Nephron progenitor cell (in vitro differentiated cells): ENCODE measurements at regions not wholly inside any gene's neighbourhood (a gene's known extent, or its start where the extent isn't known, plus 50 kb on each side); places are given as distances from the start of the nearest gene placed in this dataset.
"Not testable (repeated sequence)": the region's sequence is repeated elsewhere in the genome, so short reads cannot be mapped to it uniquely, and the experiment has no call there.

Source experiments
- DNase-seq: peaks from one replicate; pipeline ENCODE4 v3.0.0; 2021
- H3K27ac Mint-ChIP-seq: 2 replicates; pipeline ENCODE4 v1.8.0; 2021; ENCODE audit warnings: mild to moderate bottlenecking, moderate library complexity, mixed read lengths
- H3K27me3 Mint-ChIP-seq: 2 replicates; pipeline ENCODE4 v1.8.0; 2021; ENCODE audit warnings: mild to moderate bottlenecking, low read depth, mixed read lengths; ENCODE audit not compliant: poor library complexity
- H3K36me3 Mint-ChIP-seq: 2 replicates; pipeline ENCODE4 v1.8.0; 2021; ENCODE audit warnings: low read depth, mixed read lengths
- H3K4me1 Mint-ChIP-seq: 2 replicates; pipeline ENCODE4 v1.8.0; 2021; ENCODE audit warnings: mixed read lengths
- H3K4me3 Mint-ChIP-seq: 2 replicates; pipeline ENCODE4 v1.8.0; 2021; ENCODE audit warnings: mild to moderate bottlenecking, moderate library complexity, mixed read lengths
- H3K9me3 Mint-ChIP-seq: 2 replicates; pipeline ENCODE4 v1.8.0; 2021; ENCODE audit warnings: mild to moderate bottlenecking, moderate library complexity, mixed read lengths
- TF ChIP-seq, protein P1 (sequence below): fragments of 200-600 bp; sonication (generic); IDR thresholded peaks from 2 replicates; pipeline ENCODE4 v1.5.0; 2021; ENCODE audit warnings: antibody characterized with exemption

DNA sequence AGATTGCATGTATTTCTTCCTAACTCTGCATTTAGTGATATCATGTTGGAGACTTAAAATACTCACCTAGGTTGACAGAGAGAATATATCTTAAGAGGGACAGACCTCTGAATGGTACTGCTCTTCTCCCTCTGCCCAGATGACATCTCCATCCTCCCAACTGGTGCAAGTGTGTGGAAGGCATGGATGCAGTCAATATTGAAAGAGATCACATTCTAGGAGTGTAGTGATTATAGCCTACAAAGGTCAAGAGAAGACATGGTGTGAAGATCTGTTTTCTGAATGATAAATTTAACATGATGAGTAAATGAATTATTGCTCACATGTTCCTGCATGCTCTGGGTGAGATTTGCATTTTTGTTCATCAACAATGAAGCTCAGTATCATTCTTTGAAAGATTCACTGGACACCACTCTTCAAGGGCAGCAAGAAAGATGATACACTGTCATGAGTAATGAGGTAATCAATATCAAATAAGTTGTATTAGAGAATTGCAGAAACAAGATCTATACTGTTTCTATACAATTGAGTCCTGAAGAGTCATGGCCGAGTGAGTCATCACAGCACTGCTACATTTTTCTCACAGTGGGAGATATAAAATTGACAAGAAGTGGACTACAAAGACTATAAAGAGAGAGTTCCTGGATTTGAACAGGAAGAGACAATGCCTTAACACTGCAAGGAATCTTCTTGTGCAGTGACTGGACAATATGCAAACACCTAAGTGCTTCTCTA, 183.3 kb upstream of the KRR1 start:
- no peak for DNase-seq
- H3K4me1 Mint-ChIP-seq, result peaks cover 15% of the 10 kb centered on the region
- no peak overlapping the region for H3K27ac Mint-ChIP-seq
- no peak overlapping the region for H3K4me3 Mint-ChIP-seq
- TF ChIP-seq, protein P1, sequence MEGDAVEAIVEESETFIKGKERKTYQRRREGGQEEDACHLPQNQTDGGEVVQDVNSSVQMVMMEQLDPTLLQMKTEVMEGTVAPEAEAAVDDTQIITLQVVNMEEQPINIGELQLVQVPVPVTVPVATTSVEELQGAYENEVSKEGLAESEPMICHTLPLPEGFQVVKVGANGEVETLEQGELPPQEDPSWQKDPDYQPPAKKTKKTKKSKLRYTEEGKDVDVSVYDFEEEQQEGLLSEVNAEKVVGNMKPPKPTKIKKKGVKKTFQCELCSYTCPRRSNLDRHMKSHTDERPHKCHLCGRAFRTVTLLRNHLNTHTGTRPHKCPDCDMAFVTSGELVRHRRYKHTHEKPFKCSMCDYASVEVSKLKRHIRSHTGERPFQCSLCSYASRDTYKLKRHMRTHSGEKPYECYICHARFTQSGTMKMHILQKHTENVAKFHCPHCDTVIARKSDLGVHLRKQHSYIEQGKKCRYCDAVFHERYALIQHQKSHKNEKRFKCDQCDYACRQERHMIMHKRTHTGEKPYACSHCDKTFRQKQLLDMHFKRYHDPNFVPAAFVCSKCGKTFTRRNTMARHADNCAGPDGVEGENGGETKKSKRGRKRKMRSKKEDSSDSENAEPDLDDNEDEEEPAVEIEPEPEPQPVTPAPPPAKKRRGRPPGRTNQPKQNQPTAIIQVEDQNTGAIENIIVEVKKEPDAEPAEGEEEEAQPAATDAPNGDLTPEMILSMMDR, result no peak
- H3K36me3 Mint-ChIP-seq, result no peaks in the 10 kb centered on the region
- H3K9me3 Mint-ChIP-seq, result peaks cover 3% of the 10 kb centered on the region
- no peaks in the 10 kb centered on the region for H3K27me3 Mint-ChIP-seq

DNA sequence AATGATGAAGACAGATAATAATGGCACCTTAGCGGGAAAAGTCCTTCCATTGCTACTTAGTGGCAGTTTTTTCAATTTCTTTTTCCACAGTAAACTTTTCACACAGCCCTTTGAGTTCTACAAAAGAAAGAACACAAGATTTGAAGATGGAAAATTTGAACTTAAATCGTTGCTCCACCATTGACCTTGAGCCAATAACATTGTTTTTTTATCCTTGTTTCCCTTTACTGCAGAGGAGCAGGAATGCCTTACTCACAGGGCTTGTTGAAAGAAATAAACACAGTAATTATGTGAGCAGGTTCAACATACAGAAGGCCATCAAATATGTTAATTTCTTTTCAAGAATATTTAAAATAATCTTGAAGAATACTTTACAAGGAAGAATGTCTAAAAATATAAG, 181.5 kb upstream of the KRR1 start:
- no peak for DNase-seq
- H3K27ac Mint-ChIP-seq, result no peak overlapping the region
- H3K9me3 Mint-ChIP-seq, result peaks cover 3% of the 10 kb centered on the region
- H3K27me3 Mint-ChIP-seq, result no peaks in the 10 kb centered on the region
- TF ChIP-seq, protein P1, result no peak
- no peaks in the 10 kb centered on the region for H3K4me1 Mint-ChIP-seq
- H3K4me3 Mint-ChIP-seq, result no peak overlapping the region
- H3K36me3 Mint-ChIP-seq, result no peaks in the 10 kb centered on the region

DNA sequence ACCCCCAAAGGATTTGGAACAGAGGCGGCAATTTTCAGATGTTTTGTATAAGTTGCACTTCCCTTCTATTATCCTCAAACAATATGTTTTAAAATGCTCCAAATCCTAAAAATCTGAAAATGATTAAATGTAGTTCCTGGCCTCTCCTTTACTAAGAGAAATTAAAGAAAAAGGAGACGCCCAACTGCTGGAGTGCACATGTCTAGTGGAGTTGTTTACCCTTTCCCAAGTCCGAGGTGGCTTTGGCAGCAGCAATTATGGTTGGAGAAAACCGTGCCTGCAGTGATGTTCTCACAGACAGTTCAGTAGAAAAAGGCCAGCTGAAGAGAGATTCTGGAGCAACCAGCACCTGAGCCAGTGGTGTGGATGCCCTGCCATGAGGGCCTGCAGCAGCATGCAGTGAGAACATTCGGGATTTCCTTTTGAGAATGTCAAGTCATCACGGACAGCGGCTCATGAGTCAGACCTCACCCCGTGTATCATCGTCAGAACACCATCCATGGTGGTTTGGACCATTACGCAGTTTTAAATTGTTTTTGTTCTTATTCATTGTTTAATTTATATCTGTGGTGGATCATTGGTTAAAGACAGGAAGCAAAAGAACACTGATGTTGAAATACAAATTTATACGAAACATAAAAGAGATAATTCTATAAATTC, 179.0 kb upstream of the KRR1 start:
- Mint-ChIP-seq H3K36me3 (no peaks in the 10 kb centered on the region), H3K9me3 (peaks cover 3% of the 10 kb centered on the region), H3K27ac (no peak overlapping the region), H3K27me3 (no peaks in the 10 kb centered on the region), H3K4me1 (no peaks in the 10 kb centered on the region), H3K4me3 (no peak overlapping the region)
- DNase-seq, result no peak
- TF ChIP-seq, protein P1, result no peak

DNA sequence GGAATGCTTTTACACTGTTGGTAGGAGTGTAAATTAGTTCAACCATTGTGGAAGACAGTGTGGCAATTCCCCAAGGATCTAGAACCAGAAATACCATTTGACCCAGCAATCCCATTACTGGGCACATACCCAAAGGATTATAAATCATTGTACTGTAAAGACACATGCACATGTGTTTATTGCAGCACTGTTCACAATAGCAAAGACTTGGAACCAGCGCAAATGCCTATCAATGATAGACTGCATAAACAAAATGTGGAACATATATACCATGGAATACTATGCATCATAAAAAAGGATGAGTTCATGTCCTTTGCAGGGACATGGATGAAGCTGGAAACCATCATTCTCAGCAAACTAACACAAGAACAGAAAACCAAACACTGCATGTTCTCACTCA, 174.8 kb upstream of the KRR1 start:
- not testable (repeated sequence) for DNase-seq, H3K27me3 Mint-ChIP-seq, H3K4me3 Mint-ChIP-seq, H3K4me1 Mint-ChIP-seq, H3K36me3 Mint-ChIP-seq, H3K9me3 Mint-ChIP-seq
- peak overlapping the region; percentile 38 for H3K27ac Mint-ChIP-seq

DNA sequence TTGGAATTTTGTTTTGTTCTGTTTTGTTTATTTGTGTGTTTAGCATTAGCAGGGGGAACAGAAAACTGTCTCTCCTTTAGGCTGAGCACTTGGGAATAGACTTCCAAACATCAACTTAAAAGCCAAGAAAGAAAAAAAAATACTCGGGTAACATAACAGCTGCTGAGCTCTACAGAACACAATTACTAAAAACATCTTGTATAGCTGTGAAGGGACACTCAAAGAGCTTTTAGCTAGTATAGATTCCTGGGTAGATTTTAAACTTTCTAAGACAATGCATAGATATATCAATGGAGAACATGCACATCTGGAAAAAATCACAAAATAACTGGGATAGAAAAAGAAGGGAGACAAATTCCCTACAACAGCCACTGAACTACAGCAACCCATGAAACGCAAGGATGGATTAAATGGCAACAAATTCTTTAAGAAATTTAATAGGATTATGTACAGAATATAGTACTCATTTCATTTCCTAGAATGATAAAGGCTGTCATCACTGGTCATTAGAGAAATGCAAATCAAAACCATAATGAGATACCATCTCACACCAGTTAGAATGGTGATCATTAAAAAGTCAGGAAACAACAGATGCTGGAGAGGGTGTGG, 174.3 kb upstream of the KRR1 start:
- H3K9me3 Mint-ChIP-seq, result peaks cover 12% of the 10 kb centered on the region
- H3K27me3 Mint-ChIP-seq, result peaks cover 3% of the 10 kb centered on the region
- no peak overlapping the region for H3K4me3 Mint-ChIP-seq
- TF ChIP-seq, protein P1, result no peak
- DNase-seq, result no peak
- H3K36me3 Mint-ChIP-seq, result peaks cover 8% of the 10 kb centered on the region
- peaks cover 6% of the 10 kb centered on the region for H3K4me1 Mint-ChIP-seq
- peak overlapping the region; percentile 38 for H3K27ac Mint-ChIP-seq

DNA sequence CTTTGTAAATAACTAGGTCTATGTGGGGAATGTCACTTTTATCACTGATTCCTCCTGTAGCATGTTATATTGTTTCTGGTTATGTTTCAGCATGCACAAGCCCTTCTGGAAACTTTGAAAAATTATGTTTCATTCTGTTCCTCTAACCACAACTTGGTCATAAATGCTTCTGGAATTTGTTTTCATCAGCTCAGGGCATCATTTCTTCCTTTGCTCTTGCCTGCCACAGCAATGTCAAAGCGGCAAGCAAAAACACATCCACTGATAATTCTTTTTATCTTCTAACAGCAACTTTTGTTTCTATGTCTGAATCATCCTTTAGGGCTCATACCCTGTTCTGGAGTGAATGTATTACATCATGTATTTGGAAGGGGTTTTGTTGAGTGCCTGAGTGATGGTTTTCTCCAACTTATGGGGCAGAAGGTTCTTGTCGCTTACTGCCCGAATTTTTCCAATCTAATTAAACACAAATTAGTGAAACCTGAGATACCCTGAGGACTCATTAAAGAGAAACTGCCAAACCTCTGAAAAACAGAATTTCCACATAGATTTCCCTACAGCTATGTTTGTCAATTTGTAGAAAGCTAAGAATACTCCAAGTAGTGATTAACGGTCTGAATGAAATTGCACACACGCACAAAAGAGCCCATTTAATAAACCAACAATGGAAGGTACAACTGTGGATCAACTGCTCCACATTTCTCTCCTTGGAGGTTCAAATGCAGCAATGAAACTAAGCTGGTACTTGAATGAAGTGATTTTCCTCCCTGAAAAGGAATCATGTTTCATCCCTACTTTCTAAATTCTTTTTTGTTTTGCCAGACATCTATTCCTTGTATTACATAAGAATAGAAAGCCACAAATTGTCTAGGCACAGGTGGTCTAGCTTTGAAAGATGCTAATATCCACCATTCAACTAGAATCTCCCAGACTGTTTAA, 173.5 kb upstream of the KRR1 start:
- TF ChIP-seq, protein P1, result no peak
- Mint-ChIP-seq H3K27ac (no peak overlapping the region), H3K4me1 (peaks cover 6% of the 10 kb centered on the region), H3K4me3 (no peak overlapping the region), H3K27me3 (peaks cover 3% of the 10 kb centered on the region), H3K9me3 (peaks cover 13% of the 10 kb centered on the region), H3K36me3 (peaks cover 10% of the 10 kb centered on the region)
- DNase-seq, result no peak

DNA sequence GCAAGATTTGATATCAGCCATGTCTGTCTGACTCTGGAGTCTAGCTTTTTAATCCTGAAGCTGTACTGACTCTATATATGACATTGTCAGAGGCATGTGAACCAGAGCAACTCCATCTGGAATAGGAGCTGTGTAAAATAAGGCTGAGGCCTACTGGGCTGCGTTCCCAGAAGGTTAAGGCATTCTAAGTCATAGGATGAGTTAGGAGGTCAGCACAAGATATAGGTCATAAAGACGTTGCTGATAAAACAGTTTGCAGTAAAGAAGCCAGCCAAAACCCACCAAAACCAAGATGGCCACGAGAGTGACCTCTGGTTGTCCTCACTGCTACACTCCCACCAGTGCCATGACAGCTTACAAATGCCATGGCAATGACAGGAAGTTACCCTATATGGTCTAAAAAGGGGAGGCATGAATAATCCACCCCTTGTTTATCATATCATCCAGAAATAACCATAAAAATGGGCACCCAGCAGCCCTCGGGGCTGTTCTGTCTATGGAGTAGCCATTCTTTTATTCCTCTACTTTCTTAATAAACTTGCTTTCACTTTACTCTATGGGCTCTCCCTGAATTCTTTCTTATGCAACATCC, 172.7 kb upstream of the KRR1 start:
- H3K27me3 Mint-ChIP-seq, DNase-seq, H3K27ac Mint-ChIP-seq, H3K4me3 Mint-ChIP-seq, H3K4me1 Mint-ChIP-seq: not testable (repeated sequence)
- peaks cover 12% of the 10 kb centered on the region for H3K36me3 Mint-ChIP-seq
- peaks cover 16% of the 10 kb centered on the region for H3K9me3 Mint-ChIP-seq
